ENCODE measurements at regions not wholly inside any gene's neighbourhood (a gene's known extent, or its start where the extent isn't known, plus 50 kb on each side); places are given as distances from the start of the nearest gene placed in this dataset.
"Not testable (repeated sequence)": the region's sequence is repeated elsewhere in the genome, so short reads cannot be mapped to it uniquely, and the experiment has no call there.

DNA sequence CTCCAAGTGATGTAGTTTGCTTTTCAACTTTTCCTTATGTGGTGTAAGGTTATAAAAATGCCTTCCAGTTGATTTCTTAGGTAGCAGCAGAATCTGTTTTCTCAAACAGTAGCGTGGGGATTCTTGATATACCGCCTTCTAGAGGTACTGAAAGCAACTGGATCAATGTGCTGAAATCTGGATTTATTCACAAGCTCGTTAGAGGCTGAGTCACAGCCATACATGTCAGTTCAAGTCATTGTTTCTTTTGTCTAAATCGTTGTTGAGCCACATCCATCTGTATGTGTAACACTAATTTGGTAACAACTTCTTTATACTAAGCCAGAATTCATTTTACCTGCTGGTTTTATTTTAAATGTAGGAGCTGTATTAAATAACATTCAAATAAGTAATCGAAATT is 200.0 kb upstream of the MAD2L1 start:
- Histone ChIP-seq H3K4me1 (no peaks in the 10 kb centered on the region), H3K36me3 (no peaks in the 10 kb centered on the region), H3K4me3 (no peak overlapping the region), H3K9me3 (no peaks in the 10 kb centered on the region), H3K27ac (no peak overlapping the region), H3K27me3 (no peaks in the 10 kb centered on the region)
- intact Hi-C loops (cut with DNase I; ENCODE audit: low total_unique reads) = no loop called here
- no peak for DNase-seq
- TF ChIP-seq POLR2A (IDR thresholded peaks at IDR 0.05) = no peak
- in situ Hi-C loops (cut with MboI; ENCODE audit: low sequenced_read_pairs in 4 of 4) = no loop called here
- no peak for ATAC-seq

DNA sequence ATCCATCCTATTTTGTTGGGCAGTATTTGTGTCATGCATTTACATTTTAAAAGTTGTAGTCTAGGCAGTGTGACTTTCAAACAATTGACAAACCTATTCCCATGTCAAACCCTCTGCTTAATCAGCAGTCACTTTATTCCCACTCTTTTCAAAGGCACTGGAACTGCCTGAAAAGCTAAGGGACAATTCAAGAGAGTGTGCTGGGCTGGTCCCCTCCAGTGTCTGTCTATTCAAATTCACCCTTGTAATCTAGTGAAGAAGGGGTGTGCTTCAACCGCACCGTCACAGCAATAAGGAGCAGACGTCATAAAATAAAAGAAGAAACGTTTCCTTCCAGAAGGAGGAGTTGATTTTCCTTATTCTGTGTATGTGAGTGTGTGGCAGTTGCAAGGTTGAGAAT is 197.0 kb upstream of the MAD2L1 start:
- intact Hi-C loops (cut with DNase I; ENCODE audit: low total_unique reads) = no loop called here
- Histone ChIP-seq H3K36me3 (no peaks in the 10 kb centered on the region), H3K9me3 (no peaks in the 10 kb centered on the region), H3K4me3 (no peak overlapping the region), H3K27me3 (no peaks in the 10 kb centered on the region), H3K4me1 (no peaks in the 10 kb centered on the region), H3K27ac (no peak overlapping the region)
- DNase-seq (no peak), ATAC-seq (no peak)
- TF ChIP-seq, protein P1, sequence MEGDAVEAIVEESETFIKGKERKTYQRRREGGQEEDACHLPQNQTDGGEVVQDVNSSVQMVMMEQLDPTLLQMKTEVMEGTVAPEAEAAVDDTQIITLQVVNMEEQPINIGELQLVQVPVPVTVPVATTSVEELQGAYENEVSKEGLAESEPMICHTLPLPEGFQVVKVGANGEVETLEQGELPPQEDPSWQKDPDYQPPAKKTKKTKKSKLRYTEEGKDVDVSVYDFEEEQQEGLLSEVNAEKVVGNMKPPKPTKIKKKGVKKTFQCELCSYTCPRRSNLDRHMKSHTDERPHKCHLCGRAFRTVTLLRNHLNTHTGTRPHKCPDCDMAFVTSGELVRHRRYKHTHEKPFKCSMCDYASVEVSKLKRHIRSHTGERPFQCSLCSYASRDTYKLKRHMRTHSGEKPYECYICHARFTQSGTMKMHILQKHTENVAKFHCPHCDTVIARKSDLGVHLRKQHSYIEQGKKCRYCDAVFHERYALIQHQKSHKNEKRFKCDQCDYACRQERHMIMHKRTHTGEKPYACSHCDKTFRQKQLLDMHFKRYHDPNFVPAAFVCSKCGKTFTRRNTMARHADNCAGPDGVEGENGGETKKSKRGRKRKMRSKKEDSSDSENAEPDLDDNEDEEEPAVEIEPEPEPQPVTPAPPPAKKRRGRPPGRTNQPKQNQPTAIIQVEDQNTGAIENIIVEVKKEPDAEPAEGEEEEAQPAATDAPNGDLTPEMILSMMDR (IDR thresholded peaks at IDR 0.05 in 4 of 5, conservative IDR thresholded peaks at IDR 0.05 in 1 of 5) = no peak
- no peak for TF ChIP-seq POLR2A (IDR thresholded peaks at IDR 0.05)
- in situ Hi-C loops (cut with MboI; ENCODE audit: low sequenced_read_pairs in 4 of 4) = no loop called here

DNA sequence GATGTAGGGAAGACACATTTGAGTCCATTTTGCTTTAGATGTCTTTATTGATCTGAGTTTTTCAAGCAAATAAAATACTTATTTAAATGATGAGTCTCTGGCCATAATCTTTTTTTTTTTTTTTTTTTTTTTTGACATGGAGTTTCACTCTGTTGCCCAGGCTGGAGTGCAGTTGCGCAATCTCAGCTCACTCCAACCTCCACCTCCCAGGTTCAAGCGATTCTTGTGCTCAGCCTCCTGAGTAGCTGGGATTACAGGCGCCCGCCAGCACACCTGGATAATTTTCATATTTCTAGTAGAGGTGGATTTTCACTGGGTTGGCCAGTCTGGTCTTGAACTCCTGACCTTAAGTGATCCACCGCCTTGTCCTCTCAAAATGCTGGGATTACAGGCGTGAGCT is 194.5 kb upstream of the MAD2L1 start:
- Histone ChIP-seq H3K4me3 (no peak overlapping the region), H3K9me3 (no peaks in the 10 kb centered on the region), H3K27me3 (no peaks in the 10 kb centered on the region), H3K4me1 (no peaks in the 10 kb centered on the region), H3K27ac (no peak overlapping the region), H3K36me3 (no peaks in the 10 kb centered on the region)
- TF ChIP-seq, protein P1 (IDR thresholded peaks at IDR 0.05 in 4 of 5, conservative IDR thresholded peaks at IDR 0.05 in 1 of 5) = no peak
- TF ChIP-seq POLR2A (IDR thresholded peaks at IDR 0.05) = no peak
- in situ Hi-C loops (cut with MboI; ENCODE audit: low sequenced_read_pairs in 4 of 4) = no loop called here
- no peak for ATAC-seq
- no peak for DNase-seq
- intact Hi-C loops (cut with DNase I; ENCODE audit: low total_unique reads) = no loop called here

DNA sequence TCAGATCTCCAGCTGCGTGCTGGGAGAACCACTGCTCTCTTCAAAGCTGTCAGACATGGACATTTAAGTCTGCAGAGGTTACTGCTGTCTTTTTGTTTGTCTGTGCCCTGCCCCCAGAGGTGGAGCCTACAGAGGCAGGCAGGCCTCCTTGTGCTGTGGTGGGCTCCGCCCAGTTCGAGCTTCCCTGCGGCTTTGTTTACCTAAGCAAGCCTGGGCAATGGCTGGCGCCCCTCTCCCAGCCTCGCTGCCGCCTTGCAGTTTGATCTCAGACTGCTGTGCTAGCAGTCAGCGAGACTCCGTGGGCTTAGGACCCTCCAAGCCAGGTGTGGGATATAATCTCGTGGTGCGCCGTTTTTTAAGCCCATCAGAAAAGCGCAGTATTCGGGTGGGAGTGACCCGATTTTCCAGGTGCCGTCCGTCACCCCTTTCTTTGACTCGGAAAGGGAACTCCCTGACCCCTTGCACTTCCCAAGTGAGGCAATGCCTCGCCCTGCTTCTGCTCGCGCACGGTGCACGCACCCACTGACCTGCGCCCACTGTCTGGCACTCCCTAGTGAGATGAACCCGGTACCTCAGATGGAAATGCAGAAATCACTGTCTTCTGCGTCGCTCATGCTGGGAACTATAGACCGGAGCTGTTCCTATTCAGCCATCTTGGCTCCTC is 189.6 kb upstream of the MAD2L1 start:
- H3K27me3 ChIP-seq; in situ Hi-C loops (cut with MboI; ENCODE audit: low sequenced_read_pairs in 4 of 4); H3K9me3 ChIP-seq; ATAC-seq; intact Hi-C loops (cut with DNase I; ENCODE audit: low total_unique reads); H3K4me3 ChIP-seq; DNase-seq; H3K4me1 ChIP-seq; H3K27ac ChIP-seq; H3K36me3 ChIP-seq: not testable (repeated sequence)

DNA sequence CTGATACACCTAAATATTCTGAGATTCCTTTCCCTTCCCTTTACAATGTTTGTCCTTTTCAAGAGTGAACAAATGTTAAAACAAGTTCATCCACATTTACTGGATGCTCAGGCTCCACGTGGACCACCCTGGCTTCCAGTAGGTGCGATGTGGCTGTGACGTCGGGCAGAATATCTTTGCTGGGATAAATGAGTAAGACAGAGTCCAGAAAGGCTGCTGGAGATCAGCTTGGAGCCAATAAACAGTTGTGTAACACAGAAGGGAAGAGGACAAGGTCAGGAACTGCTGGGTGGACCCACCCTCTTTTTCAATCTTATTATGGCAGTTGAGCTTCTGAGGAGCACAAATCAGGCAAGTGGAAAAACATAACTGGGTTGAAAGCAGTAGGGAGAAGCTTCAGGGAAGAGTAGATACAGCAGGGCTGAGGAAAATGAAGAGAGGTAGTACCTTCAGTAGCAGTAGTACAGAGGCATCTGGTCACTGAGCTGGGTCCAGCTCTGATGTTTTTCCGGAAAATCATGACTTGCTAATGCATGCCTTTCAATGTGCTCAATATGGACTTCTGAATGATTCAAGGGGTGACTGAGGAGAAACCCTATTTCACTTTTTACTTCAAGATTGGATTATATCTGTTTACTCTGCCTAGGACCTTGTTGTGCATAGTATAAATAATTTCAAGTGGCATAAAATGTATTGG is 171.8 kb upstream of the MAD2L1 start:
- Histone ChIP-seq H3K4me1 (no peaks in the 10 kb centered on the region), H3K27me3 (no peaks in the 10 kb centered on the region), H3K27ac (no peak overlapping the region), H3K36me3 (no peaks in the 10 kb centered on the region), H3K9me3 (no peaks in the 10 kb centered on the region), H3K4me3 (no peak overlapping the region)
- intact Hi-C loops (cut with DNase I; ENCODE audit: low total_unique reads) = no loop called here
- TF ChIP-seq, protein P1 (IDR thresholded peaks at IDR 0.05 in 4 of 5, conservative IDR thresholded peaks at IDR 0.05 in 1 of 5) = no peak
- TF ChIP-seq POLR2A (IDR thresholded peaks at IDR 0.05) = no peak
- in situ Hi-C loops (cut with MboI; ENCODE audit: low sequenced_read_pairs in 4 of 4) = no loop called here
- ATAC-seq (no peak), DNase-seq (no peak)
